ENCODE measurements at regions not wholly inside any gene's neighbourhood (a gene's known extent, or its start where the extent isn't known, plus 50 kb on each side); places are given as distances from the start of the nearest gene placed in this dataset.

- DNase-seq, result no peak
Observed at GRCh38 chr4:188552741-188553275, 413.6 kb downstream of the TRIML1 start.

- no peak for DNase-seq
Observed at GRCh38 chr4:188554413-188554812, 415.2 kb downstream of the TRIML1 start.

GRCh38 chr4:188573104-188573503 lies 433.9 kb downstream of the TRIML1 start:
- DNase-seq, result no peak

GRCh38 chr4:188578657-188579056 lies 439.4 kb downstream of the TRIML1 start:
- no peak for DNase-seq

GRCh38 chr4:188596021-188596420 lies 456.8 kb downstream of the TRIML1 start:
- no peak for DNase-seq

GRCh38 chr4:188603646-188604045 lies 464.4 kb downstream of the TRIML1 start:
- DNase-seq, result no peak

- DNase-seq, result no peak
Observed at GRCh38 chr4:188606635-188607034, 467.4 kb downstream of the TRIML1 start.

GRCh38 chr4:188611143-188611542 lies 471.9 kb downstream of the TRIML1 start:
- DNase-seq, result no peak

GRCh38 chr4:188612659-188613058 lies 473.4 kb downstream of the TRIML1 start:
- no peak for DNase-seq

GRCh38 chr4:188613976-188614375 lies 474.7 kb downstream of the TRIML1 start:
- DNase-seq, result no peak

- DNase-seq, result no peak
Observed at GRCh38 chr4:188619456-188620149, 480.4 kb downstream of the TRIML1 start.

- no peak for DNase-seq
Observed at GRCh38 chr4:188620608-188621007, 481.4 kb downstream of the TRIML1 start.

GRCh38 chr4:188623314-188623854 lies 484.1 kb downstream of the TRIML1 start:
- no peak for DNase-seq

- no peak for DNase-seq
Observed at GRCh38 chr4:188624370-188624769, 485.1 kb downstream of the TRIML1 start.

- no peak for DNase-seq
Observed at GRCh38 chr4:188627892-188628291, 488.7 kb downstream of the TRIML1 start.

- no peak for DNase-seq
Observed at GRCh38 chr4:188639479-188640100, 500.3 kb downstream of the TRIML1 start.

GRCh38 chr4:188647820-188648370 lies 508.7 kb downstream of the TRIML1 start:
- DNase-seq, result no peak

- no peak for DNase-seq
Observed at GRCh38 chr4:188649635-188650034, 510.4 kb downstream of the TRIML1 start.

- DNase-seq, result no peak
Observed at GRCh38 chr4:188650516-188650915, 511.3 kb downstream of the TRIML1 start.

GRCh38 chr4:188657365-188657764 lies 518.1 kb downstream of the TRIML1 start:
- no peak for DNase-seq

- DNase-seq, result no peak
Observed at GRCh38 chr4:188658958-188659522, 519.8 kb downstream of the TRIML1 start.

GRCh38 chr4:188660796-188661195 lies 521.6 kb downstream of the TRIML1 start:
- peak; percentile 13 for DNase-seq

GRCh38 chr4:188661502-188661901 lies 522.3 kb downstream of the TRIML1 start:
- no peak for DNase-seq
